GM19239 (cell line): ENCODE measurements at regions not wholly inside any gene's neighbourhood (a gene's known extent, or its start where the extent isn't known, plus 50 kb on each side); places are given as distances from the start of the nearest gene placed in this dataset.

Experiments
- DNase-seq: peaks from one replicate; pipeline ENCODE4 v3.0.0; 2011; ENCODE audit warnings: low spot score; ENCODE audit not compliant: insufficient read length
- FAIRE-seq: peaks from 2 replicates; lab custom pipeline; 2011; peaks lifted over from hg19 to GRCh38; lab: Jason Lieb, UNC

DNA sequence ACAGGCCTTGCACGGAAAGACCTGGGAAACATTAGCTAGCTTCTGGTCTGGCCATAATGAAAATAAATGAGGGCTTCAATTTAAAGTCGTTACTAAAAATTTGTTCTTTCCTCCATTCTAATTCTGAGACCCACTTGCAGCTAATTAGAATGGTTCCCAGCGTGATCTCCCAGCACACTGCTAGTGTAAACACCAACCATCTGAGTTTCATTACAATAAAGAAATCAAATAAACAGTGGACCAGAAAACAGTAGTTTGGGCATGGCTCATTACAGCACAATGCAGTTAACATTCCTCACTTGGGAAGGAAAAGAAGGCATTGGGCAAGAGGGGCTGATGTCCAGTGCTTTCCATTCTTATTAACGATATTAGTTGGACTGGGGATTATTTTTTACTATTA lies 410.9 kb upstream of the SOX9 start:
- FAIRE-seq: no peak
- no peak for DNase-seq

DNA sequence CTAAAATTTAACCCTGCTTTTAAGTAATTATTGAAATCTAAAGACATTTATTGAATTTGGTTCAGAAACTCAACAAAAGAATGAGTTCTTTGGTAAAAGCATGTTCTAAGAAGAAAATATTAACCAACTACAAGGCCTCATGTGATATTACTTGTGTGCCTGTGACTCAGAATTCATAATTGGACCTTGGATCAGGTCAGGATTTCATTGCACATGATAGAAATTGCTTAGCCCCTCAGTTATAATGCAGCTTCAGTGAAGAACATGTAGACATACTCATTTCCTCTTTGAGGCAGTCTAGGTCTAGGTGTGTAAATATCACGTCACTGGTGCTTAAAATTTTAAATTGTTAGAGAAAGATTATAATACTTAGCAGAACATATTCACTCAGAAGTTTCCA lies 410.0 kb upstream of the SOX9 start:
- DNase-seq (no peak), FAIRE-seq (no peak)

DNA sequence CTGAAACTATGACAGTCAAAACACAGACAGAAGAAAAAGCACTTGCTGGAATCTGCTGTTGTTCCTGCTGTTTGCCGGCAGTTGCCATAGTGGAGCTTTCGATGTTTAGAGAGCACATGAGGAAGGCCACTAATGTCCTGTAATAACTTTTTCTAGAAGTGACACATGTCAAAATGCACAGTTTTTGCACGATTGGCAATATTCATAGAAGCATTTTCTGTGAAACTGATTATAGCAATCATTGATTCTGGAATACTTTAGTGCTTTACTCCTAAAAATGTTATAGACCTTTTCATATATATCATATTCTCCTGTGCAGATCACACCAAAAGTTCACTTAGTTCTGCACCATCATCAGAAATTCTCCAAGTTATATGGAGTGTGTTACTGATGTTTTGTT lies 407.0 kb upstream of the SOX9 start:
- no peak for FAIRE-seq
- no peak for DNase-seq

DNA sequence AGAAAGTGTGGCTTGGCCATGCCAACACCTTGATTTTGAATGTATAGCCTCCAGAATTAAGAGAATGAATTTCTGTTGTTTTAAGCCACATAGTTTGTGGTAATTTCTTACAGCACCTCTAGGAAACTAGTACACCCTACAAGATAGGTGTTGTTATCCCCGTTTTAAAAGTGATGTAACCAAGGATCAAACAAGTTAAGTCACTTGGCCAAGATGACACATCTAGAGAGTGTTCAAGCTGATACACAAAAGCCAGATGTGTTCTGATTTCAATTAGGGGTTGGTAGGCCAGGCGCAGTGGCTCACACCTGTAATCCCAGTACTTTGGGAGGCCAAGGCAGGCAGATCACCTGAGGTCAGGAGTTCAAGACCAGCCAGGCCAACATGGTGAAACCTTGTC lies 396.5 kb upstream of the SOX9 start:
- no peak for DNase-seq
- no peak for FAIRE-seq

DNA sequence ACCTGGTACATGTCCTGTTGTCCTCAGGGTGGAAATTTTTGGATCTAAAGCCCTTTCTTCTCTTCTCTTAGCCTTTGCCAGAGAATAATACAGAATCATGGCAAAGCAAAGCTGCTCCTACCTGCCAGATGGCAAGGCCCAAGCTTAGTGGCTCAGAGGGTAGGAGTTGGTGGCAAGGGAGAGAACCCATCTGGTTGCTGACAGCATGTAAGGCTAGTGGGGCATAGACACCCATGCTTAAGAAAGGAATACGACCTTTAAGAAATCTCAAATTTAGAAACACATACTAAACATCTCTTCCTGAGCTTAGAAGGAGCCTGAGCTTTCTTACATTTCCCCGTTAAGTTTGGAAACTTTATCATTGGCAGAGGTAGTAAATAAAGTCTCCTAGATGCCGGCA lies 395.0 kb upstream of the SOX9 start:
- FAIRE-seq (no peak), DNase-seq (no peak)

DNA sequence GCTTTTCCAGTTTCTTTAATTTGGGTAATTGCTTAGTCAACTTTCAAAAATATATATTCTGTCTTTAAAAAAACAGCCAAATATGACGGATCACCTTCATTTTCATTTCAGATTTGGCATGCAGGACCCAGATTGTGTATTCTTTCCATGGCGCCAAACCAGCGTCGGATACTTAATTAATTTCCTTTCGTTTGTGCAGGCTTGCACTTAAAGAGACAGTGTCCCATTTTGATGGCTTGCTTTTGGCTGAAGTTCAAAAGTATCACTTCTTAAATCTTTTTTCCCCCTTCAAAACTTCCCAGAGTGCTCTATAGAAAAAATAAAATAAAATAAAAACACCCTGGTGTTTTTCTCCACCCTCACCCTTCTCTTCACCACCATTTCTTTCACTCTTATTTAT lies 394.5 kb upstream of the SOX9 start:
- no peak for FAIRE-seq
- DNase-seq: no peak

DNA sequence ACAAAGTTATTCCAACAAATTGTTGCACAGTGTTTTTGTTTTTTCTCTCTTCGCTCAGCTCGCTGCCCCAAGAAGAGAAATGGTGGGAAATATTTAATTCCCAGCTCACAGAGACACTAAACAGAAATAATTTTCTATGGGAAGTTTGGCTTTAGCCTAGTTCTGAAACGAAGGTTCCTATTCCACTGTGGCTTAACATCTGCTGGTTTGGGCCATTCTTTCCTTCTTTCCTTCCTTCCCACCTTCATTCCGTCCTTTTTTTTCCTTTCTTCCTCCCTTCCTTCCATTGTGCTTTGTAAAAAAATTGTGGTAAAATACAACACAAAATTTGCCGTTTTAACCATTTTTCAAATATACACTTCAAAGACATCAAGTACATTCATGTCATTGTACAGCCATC lies 393.5 kb upstream of the SOX9 start:
- DNase-seq: no peak
- no peak for FAIRE-seq

DNA sequence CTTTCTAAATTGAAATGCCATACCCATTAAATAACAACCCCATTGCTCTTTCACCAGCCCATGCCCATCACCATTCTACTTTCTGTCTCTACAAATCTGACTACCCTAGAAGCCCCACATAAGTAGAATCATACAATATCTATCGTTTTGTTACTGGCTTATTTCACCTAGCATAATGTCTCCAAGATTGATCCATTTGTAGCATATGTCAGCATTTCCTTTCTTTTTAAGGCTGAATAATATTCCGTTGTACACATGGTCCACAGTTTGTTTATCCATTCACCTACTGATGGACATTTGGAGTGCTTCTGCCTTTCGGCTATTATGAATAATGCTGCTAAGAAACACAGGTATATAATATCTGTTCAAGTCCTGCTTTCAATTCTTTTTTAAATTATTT lies 393.1 kb upstream of the SOX9 start:
- FAIRE-seq (no peak), DNase-seq (no peak)

DNA sequence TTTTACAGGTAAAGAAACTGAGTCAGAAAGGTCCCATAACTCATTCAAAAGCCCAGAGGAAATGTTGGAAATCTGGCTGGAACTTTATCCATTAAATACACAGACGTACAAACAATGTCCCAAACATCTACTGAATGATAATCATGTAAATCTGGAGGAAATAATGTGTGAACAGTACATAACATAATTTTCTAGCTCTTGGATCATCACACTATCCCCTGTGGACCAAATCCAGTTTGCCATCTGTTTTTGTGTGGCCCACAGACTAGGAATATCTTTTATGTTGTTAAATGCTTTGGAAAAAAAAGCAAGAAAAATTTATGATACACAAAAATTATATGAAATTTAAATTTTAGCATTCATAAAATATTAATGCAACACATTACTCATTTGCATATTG lies 389.9 kb upstream of the SOX9 start:
- FAIRE-seq (no peak), DNase-seq (no peak)

DNA sequence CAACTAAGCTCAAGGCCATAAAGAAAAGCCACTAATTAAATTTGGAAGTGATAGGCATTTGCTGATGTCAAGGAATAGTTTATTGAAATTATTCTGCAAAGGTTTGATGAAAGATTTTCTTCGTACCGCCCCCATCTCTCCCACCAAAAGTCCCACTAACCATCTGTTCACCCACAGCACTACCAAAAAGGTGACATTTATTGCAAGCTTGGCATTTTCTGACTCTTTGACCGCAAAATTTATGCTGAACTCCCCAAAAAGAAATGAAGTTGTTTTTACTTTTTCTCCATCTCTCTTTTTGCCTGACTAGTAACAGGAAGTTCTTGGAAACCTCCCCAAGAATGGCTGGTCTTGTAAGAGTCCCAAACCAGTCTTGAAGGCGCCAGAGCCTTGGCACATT lies 384.9 kb upstream of the SOX9 start:
- FAIRE-seq: no peak
- no peak for DNase-seq

DNA sequence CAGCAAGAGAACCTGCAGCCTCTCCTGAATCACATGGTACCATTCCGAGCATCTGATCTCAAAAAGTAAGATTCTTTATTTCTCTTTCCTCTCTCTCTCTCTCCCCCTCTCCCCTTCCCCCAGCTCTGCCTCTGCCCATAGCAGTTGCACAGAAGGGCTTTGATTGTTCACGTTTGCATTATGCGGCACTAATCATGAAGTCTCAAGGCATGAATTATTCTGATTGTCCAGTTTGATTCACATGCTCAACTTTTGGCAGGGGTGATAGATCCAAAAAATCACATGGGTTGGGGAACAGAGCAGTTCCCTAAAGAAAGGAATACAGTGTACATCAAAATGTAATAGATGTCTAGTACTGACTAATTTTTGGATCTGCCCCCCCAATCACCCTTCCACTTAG lies 380.0 kb upstream of the SOX9 start:
- no peak for FAIRE-seq

DNA sequence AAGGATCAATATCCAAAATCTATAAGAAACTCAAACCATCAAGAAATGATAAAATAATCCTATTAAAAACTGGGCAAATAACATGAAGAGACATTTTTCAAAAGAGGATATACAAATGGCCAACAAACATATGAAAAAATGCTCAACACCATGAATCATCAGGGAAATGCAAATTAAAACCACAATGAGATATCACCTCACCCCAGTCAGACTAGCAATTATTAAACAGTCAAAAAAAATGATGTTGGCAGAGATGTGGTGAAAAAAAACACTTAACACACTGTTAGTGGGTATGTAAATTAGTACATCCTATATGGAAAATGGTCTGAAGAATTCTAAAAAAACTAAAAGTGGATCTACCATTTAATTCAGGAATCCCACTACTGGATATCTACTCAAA lies 379.0 kb upstream of the SOX9 start:
- FAIRE-seq (no peak), DNase-seq (no peak)

More for the DNA sequence above, 380.0 kb upstream of the SOX9 start:
- no peak for DNase-seq

DNA sequence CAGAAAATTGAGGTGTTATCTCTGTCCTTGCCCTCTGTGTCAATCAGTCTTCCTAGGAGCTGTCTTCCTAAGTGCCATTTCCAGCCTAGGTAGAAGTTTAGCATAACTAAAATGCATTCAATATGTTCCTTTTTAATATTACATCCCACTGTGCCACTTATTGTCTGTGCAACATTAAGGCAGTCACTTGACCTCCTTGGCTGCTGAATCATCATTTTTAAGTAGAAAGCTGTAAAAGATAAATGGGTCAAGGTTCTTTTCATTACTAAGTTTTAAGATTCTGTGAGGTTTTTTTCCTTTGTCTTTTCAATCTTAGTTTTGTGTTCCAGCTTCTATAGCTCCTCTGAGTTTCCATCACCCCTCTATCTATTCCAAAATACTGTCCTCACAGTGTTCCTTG lies 371.9 kb upstream of the SOX9 start:
- DNase-seq: no peak
- FAIRE-seq: no peak

DNA sequence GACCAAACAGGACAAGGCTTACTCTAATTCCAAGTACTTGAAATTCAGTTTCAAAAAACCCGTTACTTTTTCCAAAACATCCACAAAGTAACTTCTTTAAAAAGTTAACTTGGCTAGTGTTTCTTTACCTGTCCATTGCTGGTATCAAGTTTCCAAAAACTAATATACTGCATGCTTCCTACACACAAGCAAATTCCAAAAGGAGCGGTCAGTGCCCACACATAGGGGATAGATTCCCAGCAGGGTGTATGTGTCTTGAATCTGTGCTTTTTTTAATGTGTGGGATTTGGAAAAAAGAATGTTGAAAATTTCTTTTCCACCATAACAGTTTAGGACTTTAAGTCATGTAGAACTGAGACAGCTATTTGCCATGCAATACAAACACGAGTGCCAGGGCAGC lies 367.8 kb upstream of the SOX9 start:
- DNase-seq (no peak), FAIRE-seq (no peak)

DNA sequence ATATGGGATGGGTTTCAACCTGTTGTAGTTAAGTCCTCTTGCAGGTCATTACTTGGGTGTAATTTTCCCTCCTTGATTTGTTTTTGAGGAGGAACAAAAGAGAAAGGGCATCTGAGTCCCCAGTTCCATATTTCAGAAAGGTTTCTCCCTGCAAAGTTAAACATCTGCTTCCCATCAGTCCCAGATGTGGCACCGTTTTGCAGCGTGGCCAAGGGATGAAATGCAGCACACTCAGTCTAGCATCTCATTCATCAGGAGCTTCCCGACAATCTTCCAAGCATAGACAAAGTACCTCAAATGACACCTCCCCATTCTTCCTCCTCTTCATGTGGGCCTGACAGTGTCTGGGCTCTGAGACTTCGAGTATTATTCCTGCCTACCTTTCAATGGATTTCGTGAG lies 363.7 kb upstream of the SOX9 start:
- DNase-seq (no peak), FAIRE-seq (no peak)

DNA sequence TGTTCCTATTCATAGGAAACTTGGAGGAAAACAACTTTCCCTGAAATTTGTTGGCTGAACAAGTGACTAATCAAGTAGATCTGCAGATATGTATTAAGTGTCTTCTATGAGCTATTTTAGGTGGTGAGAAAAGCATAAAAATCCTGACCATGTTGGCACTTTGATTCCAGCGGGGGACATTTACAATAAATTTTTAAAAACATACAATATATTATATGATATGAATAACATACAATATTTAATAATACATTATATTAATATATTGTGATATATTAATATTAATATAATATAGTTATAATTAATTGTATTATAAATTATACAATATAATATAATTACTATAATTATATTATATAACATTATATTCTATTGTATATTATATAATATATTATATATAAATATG lies 362.9 kb upstream of the SOX9 start:
- no peak for FAIRE-seq
- DNase-seq: no peak

DNA sequence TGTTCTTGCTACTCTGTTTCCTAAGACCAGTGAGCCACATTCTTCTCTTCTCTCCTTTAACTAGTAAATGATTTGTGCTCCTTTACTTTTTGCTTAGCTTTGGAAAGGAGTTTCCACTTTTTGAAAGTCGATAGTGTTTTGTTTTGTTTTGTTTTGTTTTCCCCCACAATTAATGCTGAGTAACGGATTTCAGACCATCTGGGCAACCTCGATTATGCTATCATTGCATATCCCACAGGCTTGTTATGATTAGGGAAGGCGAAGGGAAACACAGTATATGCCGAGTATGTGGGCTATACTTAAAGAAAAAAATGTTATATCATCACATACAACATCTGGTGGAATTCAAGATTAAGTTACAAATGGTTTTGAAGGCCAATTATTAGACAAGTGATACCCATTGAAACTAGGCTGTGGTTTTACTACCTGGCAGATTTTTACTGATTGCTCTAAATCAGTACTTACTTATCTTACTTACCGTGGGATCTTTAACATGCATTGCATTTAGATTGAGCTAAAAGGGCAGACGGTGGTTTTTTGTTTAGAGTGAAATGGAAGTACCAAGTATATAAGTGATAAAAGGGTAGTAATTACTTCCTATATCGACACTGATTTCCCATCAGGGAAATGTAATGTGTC lies 361.3 kb upstream of the SOX9 start:
- no peak for FAIRE-seq
- DNase-seq: no peak

DNA sequence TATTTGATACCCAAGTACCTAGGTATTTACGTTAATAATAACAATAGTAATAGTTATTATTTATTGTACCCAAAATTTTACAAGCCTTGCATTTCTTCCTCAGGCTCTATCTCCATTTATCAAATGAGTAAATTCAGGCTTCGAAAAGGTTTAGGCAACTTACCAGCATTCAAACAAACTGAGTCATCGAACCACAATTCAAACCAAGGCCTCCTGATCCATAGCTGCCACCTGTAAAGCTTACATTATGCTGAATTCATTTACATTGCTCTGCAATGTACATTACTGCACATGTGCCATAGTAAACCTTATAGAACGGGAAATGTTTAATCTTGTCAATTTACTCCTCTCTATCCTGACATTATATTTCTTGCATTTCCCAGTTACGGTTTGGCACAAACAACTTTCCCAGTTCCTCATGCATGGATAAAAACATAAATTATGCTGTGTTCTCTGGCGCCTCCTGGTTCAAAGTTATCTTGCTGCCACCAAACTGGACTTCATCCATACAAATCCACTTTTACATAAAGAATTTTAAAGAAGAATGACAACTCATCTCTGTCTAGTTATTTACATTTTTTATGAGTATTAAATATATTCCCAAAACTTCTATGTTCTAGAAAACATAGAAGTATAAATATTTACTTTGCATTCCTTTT lies 360.6 kb upstream of the SOX9 start:
- FAIRE-seq: no peak
- no peak for DNase-seq

DNA sequence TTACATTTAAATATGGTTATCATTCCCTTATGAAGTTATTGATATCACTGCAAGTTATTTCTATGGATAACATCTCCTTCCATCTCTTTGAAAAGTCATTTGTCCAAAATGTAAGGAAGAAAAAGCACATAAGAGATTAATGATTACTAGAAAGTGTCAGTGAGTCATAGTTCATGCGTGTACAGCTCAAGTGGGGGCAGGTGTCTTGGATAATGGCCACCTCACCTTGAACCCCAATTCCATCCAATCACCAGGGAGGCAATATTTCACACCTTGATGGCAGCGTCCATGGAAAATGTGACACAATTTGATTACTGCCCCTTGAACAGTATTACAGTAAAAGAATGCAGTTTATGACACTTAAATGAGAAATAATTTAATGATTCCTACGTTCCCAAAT lies 358.3 kb upstream of the SOX9 start:
- FAIRE-seq (no peak), DNase-seq (no peak)

DNA sequence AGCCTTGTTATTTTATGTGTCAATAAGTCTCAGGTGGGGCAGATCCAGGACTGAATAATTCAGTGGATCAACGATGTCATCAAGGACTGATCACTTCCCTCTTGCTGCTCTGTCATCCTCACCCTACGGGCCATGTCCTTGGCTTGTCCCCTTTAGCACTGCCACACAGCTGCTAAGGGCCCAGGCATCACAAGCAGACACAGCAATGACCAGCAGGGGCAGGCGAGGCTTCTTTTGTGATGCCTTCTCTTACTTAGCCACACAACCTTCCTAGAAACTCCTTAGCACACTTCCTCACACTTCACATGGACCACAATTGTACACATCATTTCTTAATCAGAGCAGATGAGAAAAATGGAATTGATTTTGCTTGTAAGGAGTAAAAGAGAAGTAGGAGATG lies 356.3 kb upstream of the SOX9 start:
- DNase-seq (no peak), FAIRE-seq (no peak)

DNA sequence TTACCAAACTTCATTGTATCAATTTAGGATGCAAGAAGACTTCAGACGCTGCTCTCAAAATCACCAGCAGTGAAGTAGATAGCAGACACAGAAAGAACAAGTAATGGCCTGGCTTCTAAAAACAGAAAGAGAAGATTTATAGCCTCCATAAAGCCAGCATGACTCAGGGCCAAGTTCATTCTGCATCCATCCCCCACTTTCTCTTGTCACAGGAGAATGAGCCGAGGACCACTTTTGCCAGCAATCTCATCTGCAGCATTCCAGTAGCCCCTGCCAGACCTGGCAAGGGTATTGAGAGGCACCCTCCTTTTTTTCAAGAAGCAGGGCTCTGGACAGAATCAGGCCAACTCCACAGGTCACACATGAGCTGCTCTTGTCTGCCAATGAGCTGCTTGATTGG lies 355.4 kb upstream of the SOX9 start:
- DNase-seq: no peak
- FAIRE-seq: no peak

DNA sequence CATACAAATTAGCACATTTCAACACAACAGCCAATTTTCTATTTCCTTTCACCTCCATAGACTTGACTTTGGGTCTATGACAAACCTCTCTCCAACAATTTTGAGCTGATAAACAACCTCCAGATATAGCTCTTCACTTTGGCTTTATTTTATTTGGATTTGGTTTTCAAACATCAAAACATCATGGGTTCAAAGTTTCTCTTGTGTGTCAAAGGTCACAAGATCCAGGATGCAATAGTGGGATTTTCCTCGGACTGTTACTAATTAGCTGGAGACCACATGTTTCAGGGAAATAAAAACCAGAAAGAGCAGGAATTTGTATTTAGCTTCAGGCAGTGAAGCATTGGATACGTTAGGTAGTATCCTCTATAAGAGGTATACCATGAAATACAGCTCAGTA lies 351.0 kb upstream of the SOX9 start:
- no peak for FAIRE-seq
- no peak for DNase-seq
